Ovary (tissue), 3 donors: ENCODE measurements at regions not wholly inside any gene's neighbourhood (a gene's known extent, or its start where the extent isn't known, plus 50 kb on each side); places are given as distances from the start of the nearest gene placed in this dataset.

ENCODE experiments used
- POLR2A ChIP-seq: fragments of 450-650 bp; IDR thresholded peaks from one replicate; pipeline ENCODE4 v1.6.1; 2017; ENCODE audit warnings: antibody characterized with exemption, mild to moderate bottlenecking, moderate library complexity
- TF ChIP-seq, protein P1 (sequence below), 3 donors: fragments of 450-650 bp in 2 of 3; fragments of 200-600 bp in 1 of 3; IDR thresholded peaks; one replicate each; pipeline versions ENCODE4 v1.5.1 to v1.8.0; 2016 to 2022; ENCODE audit warnings: antibody characterized with exemption in 3 of 3, mild to moderate bottlenecking in 1 of 3
- donor health status: DM: no; HTN: no; CAD: no.

- TF ChIP-seq, protein P1, sequence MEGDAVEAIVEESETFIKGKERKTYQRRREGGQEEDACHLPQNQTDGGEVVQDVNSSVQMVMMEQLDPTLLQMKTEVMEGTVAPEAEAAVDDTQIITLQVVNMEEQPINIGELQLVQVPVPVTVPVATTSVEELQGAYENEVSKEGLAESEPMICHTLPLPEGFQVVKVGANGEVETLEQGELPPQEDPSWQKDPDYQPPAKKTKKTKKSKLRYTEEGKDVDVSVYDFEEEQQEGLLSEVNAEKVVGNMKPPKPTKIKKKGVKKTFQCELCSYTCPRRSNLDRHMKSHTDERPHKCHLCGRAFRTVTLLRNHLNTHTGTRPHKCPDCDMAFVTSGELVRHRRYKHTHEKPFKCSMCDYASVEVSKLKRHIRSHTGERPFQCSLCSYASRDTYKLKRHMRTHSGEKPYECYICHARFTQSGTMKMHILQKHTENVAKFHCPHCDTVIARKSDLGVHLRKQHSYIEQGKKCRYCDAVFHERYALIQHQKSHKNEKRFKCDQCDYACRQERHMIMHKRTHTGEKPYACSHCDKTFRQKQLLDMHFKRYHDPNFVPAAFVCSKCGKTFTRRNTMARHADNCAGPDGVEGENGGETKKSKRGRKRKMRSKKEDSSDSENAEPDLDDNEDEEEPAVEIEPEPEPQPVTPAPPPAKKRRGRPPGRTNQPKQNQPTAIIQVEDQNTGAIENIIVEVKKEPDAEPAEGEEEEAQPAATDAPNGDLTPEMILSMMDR (IDR thresholded peaks at IDR 0.05) = no peak
- TF ChIP-seq POLR2A = no peak
Measured at GRCh38 chr9:117649126-117649525, 55.1 kb upstream of the TLR4 start.
